Neural progenitor cell (in vitro differentiated cells): ENCODE measurements at regions not wholly inside any gene's neighbourhood (a gene's known extent, or its start where the extent isn't known, plus 50 kb on each side); places are given as distances from the start of the nearest gene placed in this dataset.

Experiments used
- EZH2 ChIP-seq: fragments of 200-600 bp; sonication (generic); IDR thresholded peaks from 2 replicates; pipeline ENCODE4 v1.6.1; 2017; ENCODE audit warnings: antibody characterized with exemption, mild to moderate bottlenecking, moderate library complexity
- EZH2phosphoT487 ChIP-seq: fragments of 200-600 bp; sonication (generic); IDR thresholded peaks from 2 replicates; pipeline ENCODE4 v1.6.1; 2017; ENCODE audit warnings: antibody characterized with exemption
- TF ChIP-seq, protein P1 (sequence below): fragments of 200-600 bp; sonication (generic); IDR thresholded peaks from 2 replicates; pipeline ENCODE4 v1.5.1; 2017; ENCODE audit warnings: antibody characterized with exemption, mild to moderate bottlenecking

- TF ChIP-seq, protein P1, sequence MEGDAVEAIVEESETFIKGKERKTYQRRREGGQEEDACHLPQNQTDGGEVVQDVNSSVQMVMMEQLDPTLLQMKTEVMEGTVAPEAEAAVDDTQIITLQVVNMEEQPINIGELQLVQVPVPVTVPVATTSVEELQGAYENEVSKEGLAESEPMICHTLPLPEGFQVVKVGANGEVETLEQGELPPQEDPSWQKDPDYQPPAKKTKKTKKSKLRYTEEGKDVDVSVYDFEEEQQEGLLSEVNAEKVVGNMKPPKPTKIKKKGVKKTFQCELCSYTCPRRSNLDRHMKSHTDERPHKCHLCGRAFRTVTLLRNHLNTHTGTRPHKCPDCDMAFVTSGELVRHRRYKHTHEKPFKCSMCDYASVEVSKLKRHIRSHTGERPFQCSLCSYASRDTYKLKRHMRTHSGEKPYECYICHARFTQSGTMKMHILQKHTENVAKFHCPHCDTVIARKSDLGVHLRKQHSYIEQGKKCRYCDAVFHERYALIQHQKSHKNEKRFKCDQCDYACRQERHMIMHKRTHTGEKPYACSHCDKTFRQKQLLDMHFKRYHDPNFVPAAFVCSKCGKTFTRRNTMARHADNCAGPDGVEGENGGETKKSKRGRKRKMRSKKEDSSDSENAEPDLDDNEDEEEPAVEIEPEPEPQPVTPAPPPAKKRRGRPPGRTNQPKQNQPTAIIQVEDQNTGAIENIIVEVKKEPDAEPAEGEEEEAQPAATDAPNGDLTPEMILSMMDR: no peak
- TF ChIP-seq EZH2: no peak
- no peak for TF ChIP-seq EZH2phosphoT487
These were observed 196.2 kb upstream of the HMGA2 start for GRCh38 chr12:65628061-65628460.
